ENCODE measurements at regions not wholly inside any gene's neighbourhood (a gene's known extent, or its start where the extent isn't known, plus 50 kb on each side); places are given as distances from the start of the nearest gene placed in this dataset.

GRCh38 chr15:88745696-88746095 lies 57.5 kb upstream of the ACAN start:
- TF ChIP-seq, protein P1, sequence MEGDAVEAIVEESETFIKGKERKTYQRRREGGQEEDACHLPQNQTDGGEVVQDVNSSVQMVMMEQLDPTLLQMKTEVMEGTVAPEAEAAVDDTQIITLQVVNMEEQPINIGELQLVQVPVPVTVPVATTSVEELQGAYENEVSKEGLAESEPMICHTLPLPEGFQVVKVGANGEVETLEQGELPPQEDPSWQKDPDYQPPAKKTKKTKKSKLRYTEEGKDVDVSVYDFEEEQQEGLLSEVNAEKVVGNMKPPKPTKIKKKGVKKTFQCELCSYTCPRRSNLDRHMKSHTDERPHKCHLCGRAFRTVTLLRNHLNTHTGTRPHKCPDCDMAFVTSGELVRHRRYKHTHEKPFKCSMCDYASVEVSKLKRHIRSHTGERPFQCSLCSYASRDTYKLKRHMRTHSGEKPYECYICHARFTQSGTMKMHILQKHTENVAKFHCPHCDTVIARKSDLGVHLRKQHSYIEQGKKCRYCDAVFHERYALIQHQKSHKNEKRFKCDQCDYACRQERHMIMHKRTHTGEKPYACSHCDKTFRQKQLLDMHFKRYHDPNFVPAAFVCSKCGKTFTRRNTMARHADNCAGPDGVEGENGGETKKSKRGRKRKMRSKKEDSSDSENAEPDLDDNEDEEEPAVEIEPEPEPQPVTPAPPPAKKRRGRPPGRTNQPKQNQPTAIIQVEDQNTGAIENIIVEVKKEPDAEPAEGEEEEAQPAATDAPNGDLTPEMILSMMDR (conservative IDR thresholded peaks at IDR 0.05 in 1 of 2, IDR thresholded peaks at IDR 0.05 in 1 of 2; ENCODE audit: extremely low read depth in 1 of 2, insufficient read depth in 1 of 2, low read depth in 1 of 2, low read length in 2 of 2), result no peak
- TF ChIP-seq EZH2 (IDR thresholded peaks at IDR 0.05; ENCODE audit: borderline replicate concordance, low read length), result no peak
